HG02970 (cell line): ENCODE measurements at regions not wholly inside any gene's neighbourhood (a gene's known extent, or its start where the extent isn't known, plus 50 kb on each side); places are given as distances from the start of the nearest gene placed in this dataset.

Source experiments
- ATAC-seq: cut with Tn5 transposase; IDR thresholded peaks from one replicate; pipeline ENCODE4 v1.9.1; 2021; ENCODE audit warnings: mild to moderate bottlenecking, moderate library complexity, moderate number of reproducible peaks; ENCODE audit not compliant: unreplicated experiment, low FRiP score

DNA sequence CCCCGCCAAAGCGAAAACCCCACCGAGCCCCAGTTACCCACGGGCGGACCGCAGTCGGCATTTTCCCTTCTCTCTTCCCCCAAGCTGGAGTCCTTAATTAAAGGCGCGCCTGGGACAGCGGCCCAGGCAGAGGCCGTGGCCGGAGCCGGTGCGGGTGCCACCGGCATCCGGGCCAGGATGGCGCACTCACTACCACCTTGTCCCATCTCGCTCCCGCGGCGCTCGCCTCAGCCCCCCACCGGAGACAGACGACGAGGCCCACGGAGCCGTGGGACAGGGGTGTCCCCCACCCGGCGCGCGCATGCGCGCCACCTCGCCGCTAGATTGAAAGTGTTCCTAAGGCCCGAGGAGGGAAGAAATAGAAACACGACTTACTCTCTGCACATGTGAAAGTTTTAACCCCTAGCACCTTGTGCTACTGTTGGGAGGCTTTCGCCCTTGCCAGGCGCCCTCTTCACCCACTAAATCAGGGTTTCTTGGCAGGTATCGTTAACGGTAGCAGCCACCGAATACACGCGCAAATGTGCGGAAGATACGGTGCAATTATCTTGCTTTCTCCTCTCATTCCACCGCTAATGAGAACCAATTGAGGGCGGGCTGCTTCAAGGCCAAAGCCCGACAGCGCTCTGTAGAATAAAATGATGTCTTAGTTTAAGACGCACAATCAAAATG lies 64.3 kb upstream of the CCDC160 start:
- no peak for ATAC-seq

DNA sequence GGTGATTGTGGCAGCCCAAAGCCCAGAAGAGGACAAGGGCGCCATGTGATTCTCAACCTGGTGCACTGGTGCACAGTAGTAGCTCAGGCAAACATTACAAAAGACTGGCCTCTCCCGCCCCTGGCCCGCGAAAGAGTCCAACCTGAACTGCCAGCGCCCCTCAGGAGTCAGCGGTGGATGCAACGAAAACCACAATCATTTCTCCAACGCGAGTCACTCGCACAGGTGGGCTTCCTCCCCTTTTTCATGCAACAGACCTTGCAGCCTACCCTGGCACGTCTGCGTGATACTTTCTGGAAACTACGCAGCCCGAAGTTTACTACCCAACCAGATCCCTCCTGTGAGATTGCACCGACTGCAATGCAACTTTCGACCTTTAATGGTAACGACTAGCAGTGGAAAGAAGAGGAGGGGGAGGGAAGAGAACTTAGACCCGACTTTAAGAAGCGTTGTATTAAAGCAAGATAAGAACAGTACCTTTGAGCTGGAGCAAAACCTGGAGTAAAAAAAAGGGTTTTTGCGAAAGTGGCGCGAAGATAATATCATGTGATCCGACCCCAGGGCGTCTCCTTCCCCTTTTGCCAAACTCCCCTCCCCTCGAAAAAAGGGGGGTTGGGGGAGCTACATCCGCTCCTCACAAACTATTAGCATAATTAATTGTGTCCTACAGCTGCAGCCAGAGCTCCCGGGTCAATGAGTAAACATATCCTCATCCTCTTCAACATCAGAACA lies 63.3 kb upstream of the CCDC160 start:
- ATAC-seq = no peak

DNA sequence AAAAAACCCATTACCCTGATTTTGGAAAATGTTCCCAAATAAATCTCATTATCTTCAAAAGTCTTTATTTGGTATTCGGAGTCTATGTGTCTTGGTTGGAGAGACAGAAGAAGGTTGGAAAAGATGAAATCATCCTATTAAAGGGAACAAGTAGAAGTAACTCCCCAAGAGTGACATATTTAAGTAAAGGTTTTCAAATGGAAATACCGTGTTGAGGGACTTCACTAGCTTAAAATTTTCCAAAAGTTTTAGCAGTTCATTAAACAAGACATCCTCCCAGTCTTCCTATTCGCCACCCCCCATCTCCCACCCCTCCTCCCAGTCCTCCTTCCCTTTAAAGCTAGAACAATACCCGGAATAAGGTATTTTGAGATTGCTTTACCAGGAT lies 62.7 kb upstream of the CCDC160 start:
- no peak for ATAC-seq

DNA sequence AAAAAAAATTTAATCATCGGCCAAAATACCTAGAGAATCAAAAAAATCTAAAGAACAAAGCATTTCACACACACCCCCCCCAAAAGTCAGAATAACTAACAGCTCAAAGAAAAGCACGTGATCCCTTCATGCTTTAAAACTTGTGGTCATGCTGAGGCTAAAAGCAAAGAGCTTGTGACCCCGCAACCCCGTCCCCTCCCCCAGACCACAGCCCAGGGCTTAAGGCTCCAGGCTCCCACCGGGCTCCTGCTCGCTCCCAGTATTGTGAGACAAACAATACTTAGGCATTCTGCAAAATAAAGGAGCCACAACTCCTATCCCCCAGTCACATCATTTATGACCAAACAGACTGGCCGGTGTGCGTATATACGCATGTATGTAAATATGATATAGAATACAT lies 62.1 kb upstream of the CCDC160 start:
- ATAC-seq = no peak

DNA sequence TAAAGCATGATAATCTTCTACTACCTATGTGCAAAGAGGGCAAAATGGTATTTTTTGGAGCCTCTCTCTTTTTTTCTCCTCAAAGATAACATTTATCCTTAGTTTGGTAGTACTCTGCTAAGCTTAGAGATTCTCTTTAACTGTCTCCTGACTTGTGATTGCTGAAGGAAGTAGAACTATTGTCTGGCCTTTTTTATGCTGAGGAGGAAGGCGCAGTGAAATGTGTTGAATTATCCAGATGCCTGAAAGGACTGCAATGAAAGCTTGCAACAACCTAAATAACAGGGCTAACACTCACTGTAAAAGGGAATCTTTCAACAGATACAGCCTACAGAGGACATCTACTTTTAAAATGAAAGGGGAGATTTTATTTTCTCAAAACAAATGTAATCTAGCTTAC lies 59.5 kb upstream of the CCDC160 start:
- no peak for ATAC-seq

DNA sequence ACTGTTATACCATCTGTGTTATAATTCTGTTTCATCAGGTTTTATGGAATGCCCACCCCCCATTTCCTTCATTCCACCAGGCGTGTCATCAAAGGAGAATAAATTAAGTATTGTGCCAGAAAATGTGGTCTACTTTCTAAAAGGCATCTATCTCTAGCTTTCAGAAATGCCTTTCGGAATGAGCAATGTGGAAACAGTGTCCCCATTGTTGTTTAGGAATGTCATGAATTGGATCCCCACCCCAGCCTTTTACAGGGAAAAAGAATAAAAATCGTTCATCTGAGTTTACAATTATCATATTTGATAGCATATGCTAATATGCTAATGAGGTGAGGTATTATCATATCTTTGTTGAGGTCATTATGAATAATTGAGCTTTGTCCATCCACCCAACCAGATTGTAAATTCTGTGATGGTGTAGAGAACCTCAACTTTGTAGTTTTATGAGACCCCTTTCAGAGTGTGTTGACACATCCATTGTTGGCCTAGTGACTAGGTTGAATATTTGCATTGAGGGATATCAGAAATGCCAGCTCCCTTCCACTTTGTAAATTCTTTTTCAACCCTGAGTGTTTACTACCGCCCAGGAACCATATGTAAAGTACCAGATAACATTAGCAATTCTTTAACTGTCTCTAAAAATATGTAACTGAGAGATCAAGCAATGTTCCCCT lies 56.2 kb upstream of the CCDC160 start:
- ATAC-seq = no peak

DNA sequence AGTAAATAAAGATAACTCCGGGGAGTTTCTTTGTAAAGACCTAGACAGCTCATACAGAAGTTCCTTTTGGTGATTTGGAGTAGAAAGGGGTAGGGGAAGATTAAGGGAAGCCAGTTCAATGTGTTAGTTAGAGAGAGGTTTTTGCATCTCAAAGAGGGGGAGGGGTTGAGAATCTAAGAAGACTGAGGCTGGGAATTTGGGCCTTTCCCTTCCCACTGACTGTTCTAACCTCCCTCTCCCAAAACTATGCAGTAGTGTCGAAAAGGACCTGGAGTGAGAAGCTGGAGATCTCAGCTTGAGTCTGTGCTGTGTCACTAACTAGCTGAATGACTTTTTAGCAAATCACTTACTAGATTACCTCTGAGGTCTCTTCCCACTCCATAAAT lies 55.7 kb upstream of the CCDC160 start:
- no peak for ATAC-seq

DNA sequence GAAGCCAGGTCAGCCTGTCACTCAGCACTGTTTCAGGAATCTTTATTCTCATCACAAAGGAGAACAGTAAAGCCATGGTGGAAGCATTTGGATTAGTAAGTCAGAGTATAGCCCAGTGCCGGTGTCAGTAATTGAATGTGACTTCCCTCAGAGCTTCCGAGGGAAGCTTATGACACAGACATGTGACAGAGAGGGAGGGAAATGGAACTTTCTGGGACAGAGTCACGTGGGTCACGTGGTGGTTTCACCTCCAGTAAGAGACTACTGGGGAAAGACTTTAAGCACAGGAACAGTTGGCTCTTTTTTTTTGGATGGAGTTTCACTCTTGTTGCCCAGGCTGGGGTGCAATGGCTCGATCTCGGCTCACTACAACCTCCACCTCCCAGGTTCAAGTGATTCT lies 53.3 kb upstream of the CCDC160 start:
- ATAC-seq = no peak

DNA sequence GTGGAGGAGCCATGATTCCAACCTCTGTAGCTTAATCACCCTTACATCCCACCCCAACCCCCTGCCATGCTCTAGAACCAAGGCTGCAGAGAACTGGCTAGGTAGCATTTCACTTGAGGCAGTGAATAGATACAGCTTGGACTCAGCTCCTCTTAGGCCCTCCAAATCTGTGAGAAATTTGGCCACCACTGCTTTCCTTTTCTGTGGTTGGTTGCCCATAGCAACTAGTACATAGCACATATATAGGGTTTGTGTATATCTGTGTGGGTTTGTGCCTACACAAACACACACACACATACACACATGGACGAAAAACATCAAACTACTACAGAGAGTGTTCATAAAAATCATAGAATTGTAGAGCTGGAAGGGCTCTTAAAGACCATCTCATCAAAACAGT lies 52.0 kb upstream of the CCDC160 start:
- ATAC-seq = no peak

DNA sequence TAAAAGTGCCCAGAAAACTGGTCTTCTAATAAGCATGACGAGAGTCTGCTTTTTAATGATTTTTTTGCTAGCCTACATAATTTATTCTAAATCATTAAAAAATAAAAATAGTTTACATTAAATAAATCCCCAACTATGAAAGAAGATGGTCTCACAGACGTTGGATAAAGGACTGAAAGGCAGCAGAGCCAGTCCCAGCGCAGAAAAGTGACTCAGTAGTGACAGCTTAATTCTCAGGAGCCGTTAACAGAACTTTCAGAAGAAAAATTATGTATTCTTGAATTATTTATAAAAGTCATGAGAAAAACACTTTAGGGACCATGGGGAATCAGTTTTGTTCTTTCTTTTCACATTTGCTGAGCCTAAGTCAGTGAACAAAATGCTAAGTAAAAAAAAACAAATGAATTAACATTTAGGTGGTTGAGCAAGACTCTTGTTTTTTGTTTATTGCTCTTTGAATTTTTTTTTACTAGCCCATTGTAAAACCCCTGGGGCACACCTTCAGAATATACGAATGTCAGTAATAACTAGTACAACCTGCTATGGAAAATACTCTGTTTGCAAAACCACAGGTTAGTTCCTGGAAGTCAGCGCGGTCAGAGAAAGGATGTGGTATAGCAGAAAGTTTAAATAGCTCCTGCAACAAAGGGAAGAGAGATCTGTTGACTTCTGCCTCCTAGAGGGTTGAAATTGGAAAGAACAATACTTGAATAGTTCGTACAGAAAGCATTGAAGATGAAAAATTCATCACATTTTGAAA lies 50.4 kb upstream of the CCDC160 start:
- ATAC-seq = no peak
